Globus pallidus (tissue), 1 donor: ENCODE measurements at regions not wholly inside any gene's neighbourhood (a gene's known extent, or its start where the extent isn't known, plus 50 kb on each side); places are given as distances from the start of the nearest gene placed in this dataset.

Experiments
- DNase-seq: peaks from one replicate; pipeline ENCODE4 v3.0.0-alpha.2; 2015; ENCODE audit warnings: low spot score

DNA sequence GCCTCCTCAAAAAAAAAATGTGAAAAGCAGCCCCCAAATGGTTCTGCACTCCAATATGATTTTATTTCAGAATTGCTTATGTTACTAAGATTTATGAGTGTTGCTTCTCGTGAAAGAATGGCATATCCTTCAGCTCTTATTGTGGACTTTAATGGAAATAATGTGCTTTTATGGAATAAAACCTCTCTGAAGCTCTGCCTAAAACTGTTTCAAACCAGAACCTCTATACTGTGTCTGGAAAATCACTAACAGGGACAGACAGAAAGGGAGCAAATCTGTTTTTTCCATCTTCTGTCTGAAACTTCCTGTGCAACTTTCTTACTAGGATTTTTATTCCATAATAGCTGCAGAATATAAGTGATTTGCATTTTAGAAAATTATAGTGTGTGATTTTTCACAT is 493.1 kb downstream of the ANKRD50 start:
- DNase-seq: no peak

DNA sequence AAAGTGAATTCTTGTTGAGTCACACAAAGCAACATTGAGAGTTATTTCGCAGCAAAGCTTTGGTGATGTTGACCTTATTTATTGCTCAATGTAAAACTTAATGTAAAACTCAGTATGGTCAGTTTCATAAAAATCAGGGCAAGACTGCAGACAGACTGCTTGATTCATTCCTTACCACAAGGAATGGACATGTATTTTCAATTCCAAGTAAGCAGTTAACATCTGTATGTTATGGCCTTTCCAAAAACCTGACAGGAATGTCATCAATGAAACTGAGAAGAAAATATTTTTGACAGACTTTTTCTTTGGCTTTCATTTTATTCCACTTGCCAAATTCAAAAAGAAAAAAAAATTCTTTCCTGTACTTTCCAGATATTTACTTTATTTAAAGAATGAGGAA is 488.3 kb downstream of the ANKRD50 start:
- DNase-seq: no peak

DNA sequence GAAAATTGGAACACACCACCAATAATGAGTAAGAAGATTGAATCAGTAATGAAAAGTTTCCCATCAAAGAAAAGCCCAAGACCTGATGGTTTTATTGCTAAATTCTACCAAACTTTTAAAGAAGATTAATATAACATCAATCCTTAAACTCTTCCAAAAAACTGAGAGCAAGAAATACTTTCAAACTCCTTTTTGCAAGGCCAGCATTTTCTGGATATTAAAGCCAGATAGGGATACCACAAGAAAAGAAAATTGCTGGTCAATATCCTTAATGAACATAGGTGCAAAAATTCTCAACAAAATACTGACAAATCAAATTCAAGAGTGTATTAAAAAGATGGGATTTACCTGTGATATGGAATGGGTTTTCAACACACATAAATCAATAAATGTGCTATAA is 484.6 kb downstream of the ANKRD50 start:
- DNase-seq: no peak

DNA sequence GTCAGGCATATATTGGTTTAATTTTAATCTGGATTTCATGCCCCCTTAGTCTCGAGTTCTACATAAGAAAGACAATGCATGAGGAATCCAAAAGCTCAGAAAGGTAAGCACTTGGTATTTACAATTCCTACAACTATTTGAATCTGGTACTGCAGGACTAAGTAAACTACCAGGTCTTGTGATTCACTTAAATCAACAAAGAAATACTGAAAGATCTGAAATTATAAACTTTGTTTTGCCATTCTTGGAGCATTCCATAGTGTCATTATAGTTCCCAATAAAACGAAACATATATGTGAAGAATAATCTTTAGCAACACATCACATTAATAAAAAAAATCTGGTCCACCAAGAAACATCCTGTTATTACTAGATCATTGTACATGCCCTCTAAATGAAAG is 482.3 kb downstream of the ANKRD50 start:
- DNase-seq: no peak

DNA sequence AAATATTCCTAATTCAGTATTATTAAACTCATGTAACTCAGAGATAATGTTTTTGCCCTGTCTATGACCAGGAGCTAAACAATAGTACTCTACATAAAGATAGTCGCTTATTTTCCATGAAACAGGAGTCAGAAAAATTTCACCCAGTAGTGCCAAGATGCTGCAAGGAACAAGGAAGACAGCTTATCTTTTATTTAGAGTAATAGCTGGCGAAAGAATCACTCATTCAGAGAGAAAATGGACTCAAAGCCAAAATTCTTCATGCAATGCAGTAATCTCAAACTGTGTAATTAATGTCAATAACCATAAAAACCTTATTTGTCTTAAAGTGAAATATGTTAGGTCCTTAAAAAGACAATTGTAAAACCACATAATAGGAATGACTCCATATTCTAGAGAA is 477.8 kb downstream of the ANKRD50 start:
- DNase-seq: no peak

DNA sequence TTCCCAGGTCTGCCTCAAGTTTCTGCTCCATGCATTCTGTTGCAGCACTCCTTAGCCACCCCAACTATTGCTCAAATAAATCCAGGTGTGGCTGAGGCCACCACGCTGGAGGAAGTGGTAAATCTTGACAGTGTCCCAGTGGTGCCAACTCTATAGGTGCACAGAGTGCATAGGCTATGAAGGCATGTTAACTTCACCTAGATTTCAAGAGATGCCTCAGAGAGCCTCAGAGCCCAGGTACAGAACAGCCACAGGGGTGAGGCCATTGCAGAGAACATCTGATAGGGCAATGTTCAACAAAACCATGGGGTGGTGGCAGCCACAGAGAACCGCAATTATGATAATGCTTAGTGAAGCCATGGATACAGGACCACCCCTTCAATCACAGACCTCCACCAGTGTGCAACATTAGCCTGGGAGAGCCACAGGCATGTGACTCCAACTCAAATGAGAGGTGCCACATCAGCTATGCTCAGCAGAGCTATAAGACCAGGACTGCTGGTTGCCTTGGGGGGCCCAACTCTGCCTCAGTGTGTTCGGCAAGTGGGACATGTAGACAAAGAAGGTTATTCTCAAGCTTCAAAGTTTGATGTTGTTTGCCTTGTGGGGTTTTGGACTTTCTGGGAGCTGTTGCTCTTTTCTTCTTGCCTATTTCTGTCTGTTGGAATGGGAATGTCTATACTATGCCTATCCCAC is 468.7 kb downstream of the ANKRD50 start:
- DNase-seq: no peak

DNA sequence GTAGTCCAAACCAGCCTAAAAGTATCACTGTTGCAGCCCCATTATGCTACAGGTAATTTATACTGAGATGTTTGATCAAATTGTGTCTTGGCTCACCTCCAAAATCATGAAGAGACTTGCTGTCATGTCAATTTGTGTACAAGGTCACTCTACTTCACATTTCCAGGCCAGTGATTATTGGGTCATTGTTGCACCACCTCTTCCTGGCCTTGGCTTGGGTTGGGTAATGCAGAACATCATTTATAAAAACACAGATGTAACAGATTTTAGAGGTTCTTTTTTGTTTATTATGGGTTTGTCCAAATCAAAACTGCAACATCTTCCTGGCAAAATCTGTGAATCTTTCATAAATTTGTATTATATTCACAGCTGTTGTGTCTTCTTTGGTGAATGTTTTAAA is 459.5 kb downstream of the ANKRD50 start:
- no peak for DNase-seq

DNA sequence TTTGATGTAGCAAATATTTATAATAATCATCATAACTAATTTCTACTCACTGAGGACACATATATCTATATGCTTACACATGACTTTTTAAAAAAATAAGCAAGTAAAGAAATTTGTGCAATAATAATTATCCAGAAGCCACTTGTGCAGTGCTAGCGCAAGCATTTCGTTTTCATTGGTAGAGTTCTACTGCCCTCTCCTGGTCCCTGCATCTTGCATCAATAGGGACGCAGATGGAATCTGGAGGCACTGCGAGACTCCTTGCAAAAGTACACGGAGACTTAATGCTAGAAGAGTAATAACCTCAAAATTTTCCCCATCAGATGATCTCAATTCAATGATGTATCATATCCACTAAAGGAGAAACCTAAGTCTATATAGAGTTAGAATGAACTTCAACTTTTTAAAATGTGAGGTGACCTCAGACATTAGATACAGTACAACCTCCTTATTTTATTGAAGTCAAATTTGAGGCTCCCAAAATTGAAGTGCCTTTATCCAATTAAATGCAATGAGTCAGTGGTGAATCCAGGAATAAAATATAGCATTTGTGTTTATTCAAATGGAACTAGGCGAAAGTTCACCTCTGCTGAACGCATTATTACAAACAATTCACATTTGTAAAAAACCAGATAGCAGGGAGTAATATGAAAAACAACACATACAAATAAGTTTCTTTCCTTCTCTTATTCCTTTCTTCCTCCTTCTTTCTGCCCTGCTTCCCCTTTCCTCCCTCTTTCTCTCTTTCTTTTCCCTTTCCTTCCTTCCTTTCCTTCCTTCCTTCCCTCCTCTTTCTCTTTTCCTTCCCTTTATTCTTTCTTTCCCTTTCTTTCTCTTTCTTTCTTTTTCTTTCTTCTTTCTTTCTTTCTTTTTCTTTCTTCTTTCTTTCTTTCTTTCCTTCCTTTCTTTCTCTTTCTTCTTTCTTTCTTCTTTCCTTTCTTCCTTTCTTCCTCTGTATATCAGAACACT is 450.0 kb downstream of the ANKRD50 start:
- DNase-seq: peak; percentile 55

DNA sequence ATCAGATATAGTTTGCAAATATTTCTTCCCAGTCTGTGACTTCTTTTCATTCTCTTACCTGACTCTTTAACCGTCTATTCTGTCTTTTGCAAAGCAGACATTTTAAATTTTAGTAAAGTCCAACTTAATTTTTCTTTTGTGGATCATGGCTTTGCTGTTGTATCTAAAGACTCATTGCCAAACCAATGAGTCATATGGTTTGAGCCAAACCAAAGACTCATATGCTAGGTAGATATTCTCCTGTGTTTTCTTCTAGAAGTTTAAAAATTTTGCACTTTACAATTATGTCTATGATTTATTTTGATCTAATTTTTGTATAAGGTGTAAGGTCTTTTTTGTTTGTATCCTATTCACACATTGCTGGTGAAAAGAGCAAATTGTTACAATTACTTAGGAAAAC is 446.8 kb downstream of the ANKRD50 start:
- DNase-seq: no peak

DNA sequence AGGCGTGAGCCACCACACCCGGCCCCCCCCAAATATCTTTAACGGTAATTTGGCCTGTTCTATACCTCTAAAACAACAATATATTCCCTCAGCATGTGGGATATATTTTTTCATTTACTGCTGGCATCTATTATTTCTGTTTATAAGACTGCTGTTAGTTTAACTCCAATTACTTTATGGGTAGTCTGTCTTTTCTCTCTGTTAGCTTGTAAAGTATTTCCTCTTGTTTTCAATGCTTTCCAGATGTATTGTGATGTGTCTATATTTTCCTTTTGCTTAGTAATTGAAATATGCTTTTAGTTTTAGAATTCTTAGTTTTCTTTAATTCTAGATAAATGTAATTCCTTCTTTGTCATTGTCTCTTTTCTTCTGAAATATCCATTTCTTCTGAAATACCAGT is 445.8 kb downstream of the ANKRD50 start:
- DNase-seq: no peak

DNA sequence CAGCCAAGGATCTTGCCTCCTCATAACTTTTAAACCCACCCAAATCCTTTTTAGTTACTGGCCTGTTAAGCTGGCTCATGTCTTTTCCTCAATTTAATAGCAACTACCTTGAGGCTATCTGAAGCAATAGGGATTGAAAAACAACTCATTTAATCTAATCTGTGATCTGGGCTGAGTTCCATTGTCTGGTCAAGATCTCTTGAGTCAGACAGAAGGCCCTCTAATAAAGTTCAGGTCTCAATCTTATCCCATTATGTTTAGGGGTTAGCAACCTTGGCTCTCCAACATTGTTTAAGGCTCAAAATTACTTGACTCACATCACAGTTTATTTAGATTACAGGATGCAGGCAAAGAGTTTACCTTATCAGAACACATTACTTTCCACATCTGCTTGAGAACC is 436.1 kb downstream of the ANKRD50 start:
- no peak for DNase-seq

DNA sequence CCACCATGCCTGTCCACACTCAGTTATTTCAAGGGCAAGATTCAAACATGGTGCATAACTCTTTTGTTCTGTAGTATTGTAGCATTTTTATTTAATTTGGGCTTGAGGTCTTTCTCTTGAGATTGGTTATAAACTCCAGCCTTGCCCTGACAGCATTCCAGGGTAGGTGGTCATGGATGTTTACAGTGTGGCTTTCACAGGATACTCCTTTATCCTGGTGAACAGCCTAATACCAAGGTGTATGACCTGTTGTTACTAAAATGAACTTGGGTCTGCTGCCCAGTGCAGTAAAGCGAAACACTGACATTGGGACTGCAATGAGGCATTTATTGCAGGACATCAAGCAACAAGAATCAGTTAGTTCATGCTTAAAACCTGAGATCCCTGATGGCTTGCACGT is 434.8 kb downstream of the ANKRD50 start:
- no peak for DNase-seq

DNA sequence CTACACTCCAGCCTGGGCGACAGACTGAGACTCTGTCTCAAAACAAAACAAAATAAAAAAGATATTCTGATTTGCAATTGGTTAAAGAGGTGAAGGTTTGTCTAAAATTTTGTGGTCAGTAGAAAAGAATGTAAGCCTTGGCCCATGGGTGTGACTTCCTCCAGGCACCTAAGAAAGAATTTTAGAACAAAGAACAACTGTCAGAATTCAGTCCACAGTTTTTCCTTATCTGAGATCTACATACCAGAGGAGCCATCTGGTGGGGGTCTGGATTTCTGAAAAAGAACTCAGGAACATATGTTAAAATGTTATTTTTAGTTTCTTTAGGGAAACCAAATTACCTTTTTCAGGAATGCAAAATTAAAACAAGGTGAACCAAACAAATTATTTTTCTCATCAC is 434.1 kb downstream of the ANKRD50 start:
- no peak for DNase-seq

DNA sequence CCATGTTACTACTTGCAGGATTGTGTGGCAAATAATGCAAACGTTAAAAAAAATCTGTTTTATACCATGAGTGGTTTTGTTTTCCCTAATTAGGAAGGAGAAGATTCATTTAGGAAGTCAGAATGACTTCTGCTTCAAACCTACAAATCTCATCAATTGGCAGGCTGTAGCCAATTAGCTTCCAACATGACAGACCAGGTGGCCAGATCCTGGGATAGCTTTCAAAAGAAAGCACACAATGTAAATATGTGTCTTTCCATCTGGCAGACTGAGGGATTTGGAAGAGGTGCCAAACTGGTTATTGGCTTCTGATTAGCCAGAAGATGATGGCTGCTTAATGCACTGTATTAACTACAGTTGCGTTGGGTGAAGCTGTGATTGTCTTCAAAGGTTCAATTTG is 432.8 kb downstream of the ANKRD50 start:
- DNase-seq: no peak

DNA sequence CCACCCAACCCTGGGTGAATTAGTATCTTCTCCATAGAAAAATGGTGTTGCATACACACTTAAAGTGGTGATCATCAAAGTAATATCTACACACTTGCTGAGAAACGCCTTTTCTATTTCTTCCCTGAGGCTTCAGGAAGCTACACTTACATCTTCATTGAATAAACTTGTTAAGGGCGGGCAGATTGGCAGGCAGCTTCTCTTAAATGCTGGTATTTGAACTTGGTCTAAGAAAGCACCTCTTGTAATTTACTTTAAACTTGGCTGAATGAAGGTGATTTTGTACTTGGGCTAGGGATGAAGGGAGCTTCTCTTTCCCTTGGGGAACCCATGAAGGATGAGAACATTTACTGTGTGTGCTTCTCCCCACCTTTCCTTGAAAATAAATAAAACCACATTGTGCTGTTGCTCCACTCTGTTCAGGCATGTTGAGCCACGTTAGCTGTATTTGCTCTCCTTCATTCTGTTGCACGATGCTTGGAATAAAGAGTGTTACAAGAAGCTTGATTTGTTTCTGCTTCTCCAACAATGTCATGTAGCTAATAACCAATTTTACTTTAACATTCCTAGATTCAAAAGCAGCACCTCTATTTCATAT is 430.1 kb downstream of the ANKRD50 start:
- no peak for DNase-seq

DNA sequence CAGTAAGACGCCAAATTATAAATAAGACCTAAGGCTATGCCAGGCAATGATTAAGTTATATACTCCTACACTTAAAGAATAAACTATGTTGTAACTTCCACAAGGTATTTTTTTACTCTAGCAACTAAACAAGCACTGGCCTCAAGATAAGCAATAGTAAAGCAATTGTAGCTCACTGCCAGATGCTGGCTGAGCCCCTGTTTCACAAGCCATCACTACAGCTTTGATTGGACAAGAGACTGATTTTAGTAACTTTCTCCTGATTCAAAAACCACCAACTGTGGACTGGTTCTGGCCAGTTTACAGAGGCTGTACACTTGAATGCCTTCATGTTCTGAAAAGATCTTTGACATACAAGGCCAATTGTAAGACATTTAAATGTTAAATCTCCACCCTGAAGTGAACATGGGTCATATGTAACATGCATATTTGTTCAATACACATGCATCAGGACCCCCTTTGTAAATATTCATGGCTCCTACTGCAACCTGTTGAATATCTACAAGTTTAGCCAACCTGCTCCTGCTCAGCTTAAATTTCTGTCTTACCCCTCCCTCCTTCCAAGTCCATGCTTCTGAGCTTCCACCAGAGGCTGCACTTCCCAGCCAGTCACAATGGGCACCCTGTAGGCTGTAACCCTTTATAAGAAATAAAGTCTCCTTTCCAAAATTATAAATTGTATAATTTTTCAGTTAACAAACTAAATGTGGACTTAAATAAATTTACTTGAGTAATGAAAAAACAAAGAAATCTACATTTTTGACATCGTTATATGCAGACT is 423.6 kb downstream of the ANKRD50 start:
- DNase-seq: no peak

DNA sequence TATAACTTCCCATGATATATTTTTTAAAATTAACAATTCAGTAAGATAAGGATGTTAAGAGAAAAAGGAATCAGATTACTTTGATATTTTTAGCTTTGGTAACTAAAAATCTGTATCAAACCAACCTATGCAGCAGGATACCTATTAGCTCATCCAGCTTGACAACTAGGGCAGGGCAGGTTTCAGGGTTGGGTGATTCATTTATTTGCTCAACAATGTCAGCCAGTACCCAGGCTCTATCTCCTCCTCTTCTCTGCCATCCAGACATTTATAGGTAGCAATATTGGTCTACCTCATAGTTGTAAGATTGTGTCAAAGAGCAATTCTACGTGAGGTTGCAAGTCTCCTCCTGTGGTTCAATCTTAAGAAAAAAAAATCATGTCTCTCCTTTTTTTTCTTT is 421.9 kb downstream of the ANKRD50 start:
- DNase-seq: no peak

DNA sequence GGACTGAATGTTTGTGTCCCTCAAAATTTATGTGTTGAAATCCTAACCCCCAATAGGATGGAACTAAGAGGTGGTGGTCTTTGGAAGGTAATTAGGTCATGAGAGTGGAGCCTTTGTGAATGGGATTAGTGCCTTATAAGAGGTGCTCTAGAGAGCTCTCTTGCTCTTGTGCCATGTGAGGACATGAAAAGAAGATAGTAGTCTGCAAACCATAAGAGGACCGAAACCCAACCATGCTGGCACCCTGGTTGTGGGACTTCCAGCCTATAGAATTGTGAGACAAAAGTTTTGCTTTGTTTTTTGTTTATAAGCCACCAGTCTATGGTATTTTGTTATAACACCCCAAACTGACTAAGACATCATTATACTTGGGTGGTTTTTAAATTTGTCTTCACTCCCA is 417.1 kb downstream of the ANKRD50 start:
- no peak for DNase-seq

DNA sequence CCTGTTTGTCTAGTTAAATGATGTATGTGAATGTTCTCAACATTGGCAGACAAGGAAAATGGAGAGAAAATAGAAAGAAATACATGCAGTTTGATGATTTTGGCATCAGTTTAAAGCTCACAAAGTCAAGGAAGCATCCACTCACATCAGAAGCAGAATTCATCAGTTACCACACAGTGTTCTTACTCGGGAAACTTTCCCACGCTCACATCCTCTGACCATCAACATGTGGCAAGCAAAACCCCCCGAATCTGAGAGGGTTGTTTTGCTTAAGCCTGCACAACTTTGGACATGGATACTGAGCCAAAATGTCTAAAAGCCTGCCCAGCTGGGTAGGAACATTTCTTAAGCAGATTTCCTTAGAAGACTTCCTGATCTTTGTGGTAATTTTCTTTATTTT is 407.6 kb downstream of the ANKRD50 start:
- DNase-seq: peak; percentile 3

DNA sequence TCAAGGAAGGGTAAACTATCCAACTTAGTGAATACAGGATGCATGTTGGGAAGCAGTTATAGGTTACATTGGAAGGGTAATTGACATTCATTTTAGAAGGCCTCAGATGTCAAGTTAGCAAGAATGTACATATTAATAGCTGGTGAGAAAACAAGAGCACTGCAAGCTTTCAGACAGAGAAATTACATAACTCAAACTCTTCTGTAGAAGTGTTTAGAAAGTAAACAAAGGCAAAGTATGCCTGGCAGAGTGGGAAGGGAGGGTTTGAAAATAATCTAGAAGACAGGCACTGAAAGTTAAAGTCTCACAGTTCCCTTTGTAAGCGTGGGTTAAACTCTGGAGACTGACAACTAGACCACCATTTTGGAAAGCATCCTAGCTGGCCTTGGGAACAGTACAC is 406.2 kb downstream of the ANKRD50 start:
- DNase-seq: no peak

DNA sequence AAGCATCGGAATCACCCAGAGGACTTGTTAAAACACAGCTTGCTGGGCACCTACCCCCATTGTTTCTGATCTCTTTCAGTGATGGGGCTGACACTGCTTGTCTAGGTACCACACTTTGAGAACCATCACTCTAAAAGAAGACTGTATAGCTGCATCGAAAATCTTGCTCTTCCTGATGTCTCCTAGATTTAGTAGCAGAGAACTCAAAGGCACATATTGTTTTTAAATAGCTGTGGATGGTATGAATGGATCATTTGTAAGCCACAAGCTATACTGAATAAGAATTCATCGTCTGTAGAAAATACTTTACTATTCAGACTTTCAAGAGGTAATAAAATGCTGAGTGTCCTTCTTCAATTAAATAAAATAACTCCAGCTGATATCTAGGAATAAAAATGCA is 405.4 kb downstream of the ANKRD50 start:
- no peak for DNase-seq

DNA sequence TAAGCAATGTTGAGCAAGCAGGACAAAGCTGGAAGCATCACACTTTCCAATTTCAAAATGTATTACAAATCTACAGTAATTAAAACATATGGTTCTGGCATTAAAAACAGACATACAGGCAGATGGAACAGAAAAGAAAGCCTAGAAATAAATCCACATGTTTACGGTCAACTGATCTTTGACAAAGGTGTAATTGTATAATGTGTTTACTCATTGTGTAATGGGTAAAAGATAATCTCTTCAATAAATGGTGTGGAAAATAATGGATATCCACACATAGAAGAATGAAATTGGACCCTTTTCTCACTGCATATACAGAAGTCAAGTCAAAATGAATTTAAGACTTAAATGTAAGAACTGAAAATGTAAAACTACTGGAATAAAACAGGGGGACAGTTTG is 394.2 kb downstream of the ANKRD50 start:
- no peak for DNase-seq
